NCI-H345 treated with DMSO at 0.1 percent for 48 hours (cell line): ENCODE measurements at regions not wholly inside any gene's neighbourhood (a gene's known extent, or its start where the extent isn't known, plus 50 kb on each side); places are given as distances from the start of the nearest gene placed in this dataset.

Source experiments
- DNase-seq: peaks from one replicate; lab custom pipeline; 2025; ENCODE audit not compliant: unreplicated experiment; lab: John Stamatoyannopoulos, UW

GRCh38 chr4:128606173-128606572 is 203.3 kb upstream of the JADE1 start:
- DNase-seq, result no peak

GRCh38 chr4:128604840-128605239 is 204.7 kb upstream of the JADE1 start:
- DNase-seq, result no peak

GRCh38 chr4:128604204-128604603 is 205.3 kb upstream of the JADE1 start:
- DNase-seq, result no peak

DNA sequence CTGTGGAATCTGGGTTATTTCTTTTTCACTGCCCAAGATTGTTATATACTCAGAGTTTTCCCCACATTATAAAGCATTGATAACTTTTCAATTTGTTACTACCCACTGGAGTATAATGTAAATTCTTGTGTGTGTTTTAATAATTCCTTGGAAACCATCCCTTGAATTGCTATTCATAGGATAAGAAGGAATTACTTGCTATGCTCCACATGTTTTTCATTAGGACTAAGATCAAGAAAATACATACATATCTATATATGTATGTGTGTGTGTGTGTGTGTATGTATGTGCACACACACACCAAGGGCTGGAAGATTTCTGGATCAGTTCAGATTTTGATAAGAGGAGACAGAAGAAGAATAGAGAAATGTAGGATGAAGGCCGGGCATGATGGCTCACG is 206.4 kb upstream of the JADE1 start:
- DNase-seq, result no peak

DNA sequence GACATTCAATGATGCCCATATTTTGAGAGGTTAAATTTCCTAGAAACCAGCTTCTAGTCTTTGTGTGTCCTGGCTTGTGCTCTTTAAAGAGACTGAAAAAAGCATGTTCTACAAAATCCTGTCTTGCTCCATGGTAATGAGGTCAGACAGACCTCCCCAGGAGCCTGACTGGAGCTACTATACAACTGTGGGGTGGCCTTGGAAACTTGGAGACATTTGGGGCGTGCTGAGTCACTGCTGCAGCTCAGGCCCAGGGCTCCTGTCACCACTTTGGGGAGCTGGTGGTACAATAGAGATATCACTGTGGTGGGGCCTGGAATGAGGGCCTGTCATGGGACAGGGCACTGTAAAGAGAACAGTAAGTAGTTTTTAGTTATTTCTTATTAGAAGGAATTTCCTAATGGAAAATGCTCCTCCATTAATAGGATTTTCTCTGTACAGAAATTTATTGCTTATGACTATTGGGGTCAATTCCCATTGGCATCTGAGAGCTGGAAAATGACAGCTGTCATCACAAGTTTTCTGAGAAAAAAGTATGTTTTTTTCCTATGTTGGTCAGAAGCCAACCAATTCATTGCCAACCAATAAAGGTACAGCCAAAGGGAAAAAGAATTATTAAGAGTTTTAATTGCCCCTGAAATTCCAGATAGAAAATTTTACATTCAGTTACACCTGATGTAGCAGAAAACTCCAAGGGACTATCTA is 207.4 kb upstream of the JADE1 start:
- no peak for DNase-seq

DNA sequence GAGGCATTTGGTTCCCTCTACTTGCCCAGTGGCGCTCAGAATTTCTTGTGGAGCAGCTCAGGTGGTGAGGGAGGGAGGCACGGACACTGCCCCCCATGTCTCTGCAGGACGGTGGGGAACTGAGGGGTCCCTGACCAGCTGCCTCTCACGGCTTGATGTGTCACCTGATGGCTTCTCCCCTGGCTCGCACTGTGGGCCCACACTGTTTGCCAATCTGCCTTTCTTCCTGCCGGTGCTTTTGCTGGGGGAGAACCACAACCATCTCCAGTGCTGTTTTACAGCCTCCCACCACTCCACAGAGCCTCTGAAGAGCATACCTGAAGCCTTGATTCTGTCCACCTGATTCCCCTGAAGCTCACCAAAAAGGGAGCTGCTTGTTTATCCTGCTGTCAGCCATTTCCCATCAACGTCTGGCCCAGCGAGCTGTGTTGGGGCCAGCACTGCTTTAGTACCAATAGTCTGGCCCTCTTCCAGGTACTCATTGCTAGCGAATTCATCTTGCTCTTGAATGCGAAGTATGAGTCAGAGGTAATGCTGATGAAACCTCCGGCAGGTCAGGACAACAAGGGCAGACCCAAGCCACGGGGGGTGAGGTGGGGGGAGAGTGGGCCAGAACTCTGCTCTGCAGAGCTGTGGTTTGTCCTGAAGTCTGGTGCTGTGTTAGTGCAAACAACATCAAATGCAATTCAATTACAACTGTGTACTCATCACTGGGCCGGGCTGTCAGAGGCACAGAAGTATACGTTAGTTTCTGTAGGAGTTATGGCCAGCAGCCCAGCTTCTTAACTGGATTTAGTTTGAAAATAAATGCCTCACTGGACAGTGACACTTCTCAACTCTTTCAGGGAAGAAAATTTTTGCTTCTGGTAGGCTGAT is 208.3 kb upstream of the JADE1 start:
- DNase-seq, result peak; percentile 46

- no peak for DNase-seq
Measured at GRCh38 chr4:128600410-128600809, 209.1 kb upstream of the JADE1 start.

DNA sequence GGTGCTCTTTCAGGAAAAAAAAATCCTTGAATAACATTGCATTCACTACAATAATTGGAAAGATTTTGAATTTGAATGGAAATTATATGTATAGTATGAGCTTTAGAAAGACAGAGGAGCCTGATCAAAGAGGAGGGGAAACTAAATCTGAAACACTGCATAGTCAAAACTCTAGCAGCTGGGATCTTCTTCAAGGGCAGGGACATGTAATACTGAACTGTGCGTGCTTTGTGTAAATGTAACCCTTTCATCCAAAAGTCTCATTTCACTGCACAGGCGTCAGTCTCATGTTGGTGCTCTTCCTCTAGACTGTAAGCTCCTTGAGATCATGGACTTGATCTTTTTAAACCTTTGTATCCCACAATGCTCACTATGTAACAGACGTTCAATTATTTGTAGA is 212.0 kb upstream of the JADE1 start:
- DNase-seq, result no peak

- DNase-seq, result no peak
Measured at GRCh38 chr4:128596853-128597252, 212.6 kb upstream of the JADE1 start.

DNA sequence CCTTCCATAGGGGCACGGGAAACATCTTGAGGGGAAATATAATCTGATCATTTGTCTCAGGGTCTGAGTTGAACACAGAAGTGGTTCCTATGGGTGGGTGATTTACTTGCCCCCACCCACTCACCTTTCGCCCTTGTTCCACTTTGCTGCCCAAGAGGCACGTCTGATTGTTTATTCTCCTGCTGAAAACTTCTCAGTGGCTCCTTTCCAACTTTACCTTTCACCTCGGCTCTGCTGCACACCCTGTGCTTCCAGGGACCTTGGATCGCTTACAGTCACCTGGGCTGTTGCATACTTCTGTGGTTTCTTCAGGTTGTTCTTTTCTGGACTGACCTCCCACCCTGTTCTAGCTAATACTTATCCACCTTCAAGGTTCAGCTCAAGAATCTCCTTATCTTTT is 213.4 kb upstream of the JADE1 start:
- DNase-seq, result no peak

- no peak for DNase-seq
Measured at GRCh38 chr4:128591482-128591881, 218.0 kb upstream of the JADE1 start.

DNA sequence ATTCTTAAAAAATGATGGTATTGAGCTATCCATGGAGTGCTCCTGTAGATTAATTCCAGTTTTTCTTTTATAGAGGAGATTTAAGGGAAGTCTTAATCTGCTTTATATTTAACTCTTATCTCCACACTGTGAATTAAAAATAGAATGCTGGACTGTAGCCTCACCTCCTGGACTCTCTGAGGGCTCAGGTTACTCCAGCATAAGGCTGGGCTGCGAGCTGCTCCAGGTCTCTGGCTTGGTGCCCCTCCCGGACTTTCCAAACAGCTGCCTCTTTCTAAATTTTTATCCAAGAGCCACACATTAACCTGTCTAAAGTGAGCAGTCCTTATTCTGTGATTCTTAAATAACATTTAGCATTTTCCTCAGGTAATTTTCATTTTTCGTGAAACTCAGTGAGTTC is 218.7 kb upstream of the JADE1 start:
- DNase-seq, result no peak

DNA sequence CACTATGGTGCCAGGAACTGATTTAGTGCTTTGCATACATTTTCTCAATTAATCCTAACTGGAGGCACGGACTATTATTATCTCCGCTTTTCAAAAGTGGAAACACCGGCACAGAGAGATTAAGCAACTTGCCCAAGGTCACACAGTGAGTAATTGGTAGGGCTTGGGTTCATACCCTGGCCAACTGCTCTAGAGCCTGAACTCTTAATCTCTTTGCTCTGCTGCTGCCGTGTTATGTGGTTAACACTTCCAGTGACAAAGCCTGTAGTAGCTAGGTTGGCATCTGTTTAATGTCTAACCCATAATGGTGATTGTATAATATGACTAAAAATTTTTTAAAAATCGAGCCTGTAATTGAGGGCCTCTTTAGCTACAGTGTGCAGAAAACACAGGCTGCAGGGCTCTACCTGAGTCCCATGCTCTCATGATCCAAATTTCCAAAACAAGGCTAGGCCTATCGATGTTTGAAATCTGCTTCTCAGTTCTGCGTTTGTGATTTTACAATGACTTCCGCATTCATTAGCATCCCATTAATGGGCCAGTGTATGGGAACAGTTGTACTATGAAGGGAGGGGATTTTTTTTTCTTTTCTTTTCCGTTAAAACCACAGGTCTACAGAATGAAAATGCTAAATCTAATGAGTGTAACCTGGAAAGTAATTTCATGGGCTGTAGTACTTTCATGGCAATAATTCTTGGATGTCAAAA is 219.3 kb upstream of the JADE1 start:
- DNase-seq, result no peak

- DNase-seq, result no peak
Measured at GRCh38 chr4:128589384-128589965, 220.0 kb upstream of the JADE1 start.

DNA sequence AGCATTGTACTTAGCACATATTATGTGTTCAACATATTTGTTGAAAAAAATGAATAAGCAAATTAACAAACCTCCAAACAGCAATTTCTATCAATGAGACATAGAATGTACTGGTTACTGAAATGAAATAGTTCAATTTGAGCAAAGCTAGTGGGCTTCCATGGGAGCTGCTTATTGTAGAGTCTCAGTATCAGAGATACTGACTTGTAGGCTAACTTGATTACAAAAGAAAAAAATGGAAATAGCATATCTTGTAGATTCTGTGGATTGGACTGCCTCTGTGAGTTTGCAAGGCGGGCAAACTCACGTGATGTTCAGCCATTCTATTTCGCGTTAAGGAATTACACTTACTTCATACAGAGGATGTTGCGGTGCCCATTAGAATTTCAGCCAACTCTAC is 222.1 kb upstream of the JADE1 start:
- DNase-seq, result no peak

GRCh38 chr4:128583753-128584712 is 225.5 kb upstream of the JADE1 start:
- DNase-seq, result no peak

- no peak for DNase-seq
Measured at GRCh38 chr4:128582427-128582870, 227.1 kb upstream of the JADE1 start.

- DNase-seq, result no peak
Measured at GRCh38 chr4:128579154-128579853, 230.2 kb upstream of the JADE1 start.

GRCh38 chr4:128574706-128575105 is 234.8 kb upstream of the JADE1 start:
- DNase-seq, result peak; percentile 6
